ENCODE measurements at regions not wholly inside any gene's neighbourhood (a gene's known extent, or its start where the extent isn't known, plus 50 kb on each side); places are given as distances from the start of the nearest gene placed in this dataset.
"Not testable (repeated sequence)": the region's sequence is repeated elsewhere in the genome, so short reads cannot be mapped to it uniquely, and the experiment has no call there.

- no peak for DNase-seq
These were observed 102.8 kb downstream of the TNFAIP3 start for GRCh38 chr6:137969874-137970273.

GRCh38 chr6:137970368-137970767, 103.3 kb downstream of the TNFAIP3 start:
- no peak for DNase-seq

- no peak for DNase-seq
These were observed 106.1 kb downstream of the TNFAIP3 start for GRCh38 chr6:137973201-137973600.

- DNase-seq, result no peak
These were observed 108.3 kb downstream of the TNFAIP3 start for GRCh38 chr6:137975188-137975940.

GRCh38 chr6:137976430-137976829, 109.4 kb downstream of the TNFAIP3 start:
- no peak for DNase-seq

GRCh38 chr6:137977206-137977605, 110.1 kb downstream of the TNFAIP3 start:
- no peak for DNase-seq

- no peak for DNase-seq
These were observed 110.8 kb downstream of the TNFAIP3 start for GRCh38 chr6:137977814-137978213.

- no peak for DNase-seq
These were observed 111.3 kb downstream of the TNFAIP3 start for GRCh38 chr6:137978252-137978896.

- not testable (repeated sequence) for DNase-seq
These were observed 112.2 kb downstream of the TNFAIP3 start for GRCh38 chr6:137979263-137979662.

GRCh38 chr6:137980777-137981176, 113.7 kb downstream of the TNFAIP3 start:
- no peak for DNase-seq

- no peak for DNase-seq
These were observed 114.7 kb downstream of the TNFAIP3 start for GRCh38 chr6:137981758-137982157.

- no peak for DNase-seq
These were observed 115.5 kb downstream of the TNFAIP3 start for GRCh38 chr6:137982418-137983189.

GRCh38 chr6:137983269-137983668, 116.2 kb downstream of the TNFAIP3 start:
- DNase-seq, result no peak

GRCh38 chr6:137989664-137990063, 117.6 kb downstream of the PERP start:
- no peak for DNase-seq

GRCh38 chr6:137995371-137995770, 111.8 kb downstream of the PERP start:
- no peak for DNase-seq

- DNase-seq, result no peak
These were observed 108.7 kb downstream of the PERP start for GRCh38 chr6:137998461-137999019.

GRCh38 chr6:137999815-138000214, 107.4 kb downstream of the PERP start:
- no peak for DNase-seq

GRCh38 chr6:138000941-138001340, 106.3 kb downstream of the PERP start:
- DNase-seq, result no peak

- no peak for DNase-seq
These were observed 105.4 kb downstream of the PERP start for GRCh38 chr6:138001750-138002349.

- peak; percentile 2 for DNase-seq
These were observed 102.6 kb downstream of the PERP start for GRCh38 chr6:138004430-138005287.

GRCh38 chr6:138005846-138006245, 101.4 kb downstream of the PERP start:
- no peak for DNase-seq
